SK-N-SH (cell line): ENCODE measurements at regions not wholly inside any gene's neighbourhood (a gene's known extent, or its start where the extent isn't known, plus 50 kb on each side); places are given as distances from the start of the nearest gene placed in this dataset.

ENCODE experiments used
- CTCF ChIA-PET: fragments of 300-600, 350-600 bp; formaldehyde crosslinking; extraction: SDS; loops from one replicate; lab custom pipeline; 2021; lab: Yijun Ruan, JAX
- POLR2A ChIA-PET: fragments of 350-600 bp; sonication (Branson Sonifier 250); formaldehyde crosslinking; extraction: SDS; loops from one replicate; lab custom pipeline; 2020; ENCODE audit warnings: antibody characterized with exemption, inconsistent platforms; lab: Yijun Ruan, JAX
- DNase-seq: peaks from one replicate; pipeline ENCODE4 v3.0.0; 2012
- H2AFZ ChIP-seq: fragments of 200-600 bp; sonication (generic); 2 replicates; pipeline ENCODE4 v1.8.1; 2016; ENCODE audit warnings: antibody characterized with exemption, mild to moderate bottlenecking, low read depth
- H3F3A ChIP-seq: fragments of 200-600 bp; sonication (generic); replicated peaks from 2 replicates; pipeline ENCODE3; 2016; ENCODE audit warnings: antibody characterized with exemption, mild to moderate bottlenecking; ENCODE audit not compliant: insufficient read depth
- H3K27ac ChIP-seq, 2 experiments: fragments of 200-500 bp in 1 of 2; fragments of 200-600 bp in 1 of 2; sonication (Bioruptor generic) in 1 of 2; sonication (generic), shearing (Covaris generic) in 1 of 2; 2 replicates each; pipeline versions ENCODE4 v1.5.1 to v1.6.1; 2014 to 2016; ENCODE audit warnings: low read depth in 2 of 2, inconsistent platforms in 1 of 2, low read length in 1 of 2, mild to moderate bottlenecking in 1 of 2, mixed read lengths in 1 of 2
- H3K27me3 ChIP-seq: fragments of 200-600 bp; sonication (generic), shearing (Covaris generic); 2 replicates; pipeline ENCODE4 v1.6.1; 2016; ENCODE audit warnings: mixed run types; ENCODE audit not compliant: insufficient read depth
- H3K36me3 ChIP-seq, 2 experiments: fragments of 200-500 bp in 1 of 2; fragments of 200-600 bp in 1 of 2; sonication (Bioruptor generic) in 1 of 2; sonication (generic) in 1 of 2; replicated peaks in 1 of 2; 2 replicates each; pipeline versions ENCODE3 to v1.5.1; 2014 to 2016; ENCODE audit warnings: low read length in 1 of 2, mild to moderate bottlenecking in 1 of 2; ENCODE audit not compliant: insufficient read depth in 2 of 2, control insufficient read depth in 1 of 2
- H3K4me1 ChIP-seq, 2 experiments: fragments of 200-500 bp in 1 of 2; fragments of 200-600 bp in 1 of 2; sonication (Bioruptor generic) in 1 of 2; sonication (generic), shearing (Covaris generic) in 1 of 2; 2 replicates each; pipeline versions ENCODE4 v1.5.1 to v1.6.1; 2014 to 2016; ENCODE audit warnings: low read depth in 1 of 2, low read length in 1 of 2, mixed run types in 1 of 2; ENCODE audit not compliant: insufficient read depth in 2 of 2, control insufficient read depth in 1 of 2
- H3K4me2 ChIP-seq: fragments of 200-600 bp; sonication (generic), shearing (Covaris generic); 2 replicates; pipeline ENCODE4 v1.6.1; 2017; ENCODE audit warnings: mixed run types
- H3K4me3 ChIP-seq, 2 experiments: fragments of 200-500 bp in 1 of 2; fragments of 200-600 bp in 1 of 2; sonication (Bioruptor generic) in 1 of 2; sonication (generic), shearing (Covaris generic) in 1 of 2; 2 replicates each; pipeline versions ENCODE4 v1.5.1 to v1.8.1; 2014 to 2016; ENCODE audit warnings: low read depth in 2 of 2, inconsistent platforms in 1 of 2, low read length in 1 of 2, mild to moderate bottlenecking in 1 of 2, mixed read lengths in 1 of 2, moderate library complexity in 1 of 2
- H3K79me2 ChIP-seq: fragments of 200-600 bp; sonication (generic); 2 replicates; pipeline ENCODE4 v1.8.1; 2017; ENCODE audit warnings: mild to moderate bottlenecking; ENCODE audit not compliant: insufficient read depth
- H3K9ac ChIP-seq: fragments of 200-600 bp; sonication (generic); 2 replicates; pipeline ENCODE4 v1.6.1; 2017; ENCODE audit warnings: mixed run types
- H3K9me2 ChIP-seq: fragments of 200-600 bp; sonication (generic); 2 replicates; pipeline ENCODE4 v1.6.1; 2017; ENCODE audit warnings: mixed run types
- H3K9me3 ChIP-seq: fragments of 200-600 bp; sonication (generic); 2 replicates; pipeline ENCODE4 v1.6.1; 2017; ENCODE audit warnings: mixed run types, mild to moderate bottlenecking, moderate library complexity
- H4K20me1 ChIP-seq: fragments of 200-600 bp; sonication (generic); 2 replicates; pipeline ENCODE4 v1.6.1; 2017; ENCODE audit warnings: mild to moderate bottlenecking, mixed run types; ENCODE audit not compliant: insufficient read depth
- CTCF ChIP-seq: fragments of 200-600 bp; sonication (generic); IDR thresholded peaks from 2 replicates; pipeline ENCODE4 v1.6.1; 2017; ENCODE audit warnings: antibody characterized with exemption, mild to moderate bottlenecking, moderate library complexity
- FOXJ3 ChIP-seq: sonication (generic); formaldehyde crosslinking; IDR thresholded peaks from 2 replicates; pipeline ENCODE4 v1.5.1; 2020; ENCODE audit warnings: mild to moderate bottlenecking, missing genetic modification reagents
- FOXM1 ChIP-seq: IDR thresholded peaks from 2 replicates; pipeline ENCODE4 v1.4.0; 2012; ENCODE audit warnings: low read depth, mild to moderate bottlenecking
- GATA2 ChIP-seq: sonication (generic); formaldehyde crosslinking; IDR thresholded peaks from 2 replicates; pipeline ENCODE4 v1.5.0; 2020; ENCODE audit warnings: mild to moderate bottlenecking, missing genetic modification reagents
- IRF3 ChIP-seq: fragments of 150-350 bp; IDR thresholded peaks from 2 replicates; pipeline ENCODE4 v1.6.1; 2016; ENCODE audit warnings: mild to moderate bottlenecking, low read depth, low read length
- PBX3 ChIP-seq: IDR thresholded peaks from 2 replicates; pipeline ENCODE4; 2012
- SIN3A ChIP-seq: IDR thresholded peaks from 2 replicates; pipeline ENCODE4 v1.6.1; 2012; ENCODE audit warnings: low read depth, mild to moderate bottlenecking, low read length, moderate library complexity, borderline replicate concordance
- SMC3 ChIP-seq: IDR thresholded peaks from 2 replicates; pipeline ENCODE4 v1.6.1; 2012; ENCODE audit warnings: low read depth, low read length, improper control_type of control experiment
- TCF12 ChIP-seq: IDR thresholded peaks from 2 replicates; pipeline ENCODE4 v1.4.0; 2012
- USF1 ChIP-seq: IDR thresholded peaks from 2 replicates; pipeline ENCODE4 v1.4.0; 2012; ENCODE audit warnings: low read depth, borderline replicate concordance
- WGBS: methylation state at CpG from one replicate; pipeline ENCODE4 v1.1.6; 2017; ENCODE audit warnings: low lambda C conversion rate; 5-methylcytosine and 5-hydroxymethylcytosine counted together
- TF ChIP-seq, protein P1 (sequence below): IDR thresholded peaks from 2 replicates; pipeline ENCODE4 v1.6.1; 2012; ENCODE audit warnings: mild to moderate bottlenecking, low read depth, low read length, moderate library complexity
- TF ChIP-seq, protein P2 (sequence below): fragments of 150-350 bp; IDR thresholded peaks from 2 replicates; pipeline ENCODE4 v1.6.1; 2017; ENCODE audit warnings: antibody characterized with exemption, low read length, low read depth, borderline replicate concordance

DNA sequence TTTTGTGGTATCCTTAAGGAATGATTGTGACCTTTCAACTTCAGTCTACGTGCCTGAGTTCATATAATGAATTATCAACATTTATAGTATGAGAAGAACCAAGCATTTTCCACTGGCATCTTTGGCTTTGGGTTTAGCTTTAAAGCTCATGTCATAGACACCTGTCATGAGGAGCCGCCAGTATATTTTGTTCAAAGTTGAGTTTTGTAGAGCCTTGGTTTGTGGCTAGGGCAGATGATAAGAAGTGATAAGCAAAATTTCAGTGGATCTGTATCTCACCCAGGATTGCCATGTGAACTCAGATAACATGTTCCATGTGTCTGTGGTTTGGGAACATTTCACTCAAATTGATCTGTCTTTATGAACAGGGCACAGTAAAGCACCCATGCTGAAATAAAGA lies 873.2 kb downstream of the STPG2 start:
- no peak for DNase-seq
- H3K4me3 ChIP-seq, result no peak overlapping the region
- POLR2A ChIA-PET, result no interaction called here

More for the DNA sequence above, 873.2 kb downstream of the STPG2 start:
- H3K27ac ChIP-seq, result no peak overlapping the region
- no peaks in the 10 kb centered on the region for H3K27me3 ChIP-seq
- H4K20me1 ChIP-seq, result no peaks in the 10 kb centered on the region
- no peak overlapping the region for H3K9ac ChIP-seq
- no peaks in the 10 kb centered on the region for H3K9me3 ChIP-seq
- no peaks in the 10 kb centered on the region for H3K36me3 ChIP-seq
- no peaks in the 10 kb centered on the region for H3K9me2 ChIP-seq
- H3K4me2 ChIP-seq, result no peak overlapping the region
- no peaks in the 10 kb centered on the region for H3F3A ChIP-seq
- no peaks in the 10 kb centered on the region for H3K79me2 ChIP-seq
- 73% methylated on average over 2 of the region's 2 CpGs for WGBS
- H2AFZ ChIP-seq, result no peak overlapping the region
- no peak for TF ChIP-seq FOXJ3 (CRISPR knock-in tag)
- TF ChIP-seq GATA2 (CRISPR knock-in tag), result no peak
- TF ChIP-seq IRF3, result no peak
- TF ChIP-seq TCF12, result no peak
- no peak for TF ChIP-seq CTCF
- no peak for TF ChIP-seq FOXM1
- TF ChIP-seq, protein P1, sequence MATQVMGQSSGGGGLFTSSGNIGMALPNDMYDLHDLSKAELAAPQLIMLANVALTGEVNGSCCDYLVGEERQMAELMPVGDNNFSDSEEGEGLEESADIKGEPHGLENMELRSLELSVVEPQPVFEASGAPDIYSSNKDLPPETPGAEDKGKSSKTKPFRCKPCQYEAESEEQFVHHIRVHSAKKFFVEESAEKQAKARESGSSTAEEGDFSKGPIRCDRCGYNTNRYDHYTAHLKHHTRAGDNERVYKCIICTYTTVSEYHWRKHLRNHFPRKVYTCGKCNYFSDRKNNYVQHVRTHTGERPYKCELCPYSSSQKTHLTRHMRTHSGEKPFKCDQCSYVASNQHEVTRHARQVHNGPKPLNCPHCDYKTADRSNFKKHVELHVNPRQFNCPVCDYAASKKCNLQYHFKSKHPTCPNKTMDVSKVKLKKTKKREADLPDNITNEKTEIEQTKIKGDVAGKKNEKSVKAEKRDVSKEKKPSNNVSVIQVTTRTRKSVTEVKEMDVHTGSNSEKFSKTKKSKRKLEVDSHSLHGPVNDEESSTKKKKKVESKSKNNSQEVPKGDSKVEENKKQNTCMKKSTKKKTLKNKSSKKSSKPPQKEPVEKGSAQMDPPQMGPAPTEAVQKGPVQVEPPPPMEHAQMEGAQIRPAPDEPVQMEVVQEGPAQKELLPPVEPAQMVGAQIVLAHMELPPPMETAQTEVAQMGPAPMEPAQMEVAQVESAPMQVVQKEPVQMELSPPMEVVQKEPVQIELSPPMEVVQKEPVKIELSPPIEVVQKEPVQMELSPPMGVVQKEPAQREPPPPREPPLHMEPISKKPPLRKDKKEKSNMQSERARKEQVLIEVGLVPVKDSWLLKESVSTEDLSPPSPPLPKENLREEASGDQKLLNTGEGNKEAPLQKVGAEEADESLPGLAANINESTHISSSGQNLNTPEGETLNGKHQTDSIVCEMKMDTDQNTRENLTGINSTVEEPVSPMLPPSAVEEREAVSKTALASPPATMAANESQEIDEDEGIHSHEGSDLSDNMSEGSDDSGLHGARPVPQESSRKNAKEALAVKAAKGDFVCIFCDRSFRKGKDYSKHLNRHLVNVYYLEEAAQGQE, result no peak
- TF ChIP-seq, protein P2, sequence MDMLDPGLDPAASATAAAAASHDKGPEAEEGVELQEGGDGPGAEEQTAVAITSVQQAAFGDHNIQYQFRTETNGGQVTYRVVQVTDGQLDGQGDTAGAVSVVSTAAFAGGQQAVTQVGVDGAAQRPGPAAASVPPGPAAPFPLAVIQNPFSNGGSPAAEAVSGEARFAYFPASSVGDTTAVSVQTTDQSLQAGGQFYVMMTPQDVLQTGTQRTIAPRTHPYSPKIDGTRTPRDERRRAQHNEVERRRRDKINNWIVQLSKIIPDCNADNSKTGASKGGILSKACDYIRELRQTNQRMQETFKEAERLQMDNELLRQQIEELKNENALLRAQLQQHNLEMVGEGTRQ, result no peak
- no peak for TF ChIP-seq SMC3
- no peak for TF ChIP-seq SIN3A
- no peak for TF ChIP-seq USF1
- no peak for TF ChIP-seq PBX3
- H3K4me1 ChIP-seq, result no peaks in the 10 kb centered on the region
- CTCF ChIA-PET, result no interaction called here
